WTC11 (cell line): ENCODE measurements at regions not wholly inside any gene's neighbourhood (a gene's known extent, or its start where the extent isn't known, plus 50 kb on each side); places are given as distances from the start of the nearest gene placed in this dataset.
"Not testable (repeated sequence)": the region's sequence is repeated elsewhere in the genome, so short reads cannot be mapped to it uniquely, and the experiment has no call there.

Experiments used
- ATAC-seq: fragments of 200-7000 bp; cut with Tn5 transposase; 2 replicates; pipeline ENCODE4 v1.10.0; 2021; ENCODE audit warnings: mild to moderate bottlenecking, moderate library complexity
- CTCF ChIA-PET: fragments of 300-600 bp; sonication (Branson Sonifier 250); formaldehyde crosslinking; loops from one replicate; lab custom pipeline; 2021; ENCODE audit warnings: antibody characterized with exemption; lab: Charles Lee
- POLR2A ChIA-PET: fragments of 350-600 bp; sonication (Branson Sonifier 250); formaldehyde crosslinking; loops from one replicate; lab custom pipeline; 2021; ENCODE audit warnings: antibody characterized with exemption; lab: Charles Lee
- DNase-seq: peaks from one replicate; pipeline ENCODE4 v3.0.0; 2021; ENCODE audit warnings: low spot score
- H3K27ac Mint-ChIP-seq: 2 replicates; pipeline ENCODE4 v1.8.0; 2021; ENCODE audit warnings: mixed read lengths
- H3K27me3 Mint-ChIP-seq: 2 replicates; pipeline ENCODE4 v1.8.0; 2021; ENCODE audit warnings: low read depth, mild to moderate bottlenecking, moderate library complexity, mixed read lengths
- H3K36me3 Mint-ChIP-seq: 2 replicates; pipeline ENCODE4 v1.8.0; 2021; ENCODE audit warnings: mixed read lengths
- H3K4me1 Mint-ChIP-seq: 2 replicates; pipeline ENCODE4 v1.8.0; 2022; ENCODE audit warnings: mixed read lengths
- H3K4me3 Mint-ChIP-seq: 2 replicates; pipeline ENCODE4 v1.8.0; 2021; ENCODE audit warnings: mild to moderate bottlenecking, moderate library complexity, mixed read lengths
- H3K9me3 Mint-ChIP-seq: 2 replicates; pipeline ENCODE4 v1.8.0; 2021; ENCODE audit warnings: mixed read lengths
- CDX4 ChIP-seq: fragments of 250-450 bp; sonication (Bioruptor Pico); IDR thresholded peaks from 2 replicates; pipeline ENCODE4 v1.9.0; 2021; ENCODE audit warnings: moderate library complexity, mild to moderate bottlenecking, inconsistent platforms, borderline replicate concordance
- E2F4 ChIP-seq: sonication (generic); formaldehyde crosslinking; IDR thresholded peaks from 2 replicates; pipeline ENCODE4 v1.8.1; 2022; ENCODE audit warnings: low read depth, mild to moderate bottlenecking, moderate library complexity, missing genetic modification reagents, borderline replicate concordance
- FOXP1 ChIP-seq: sonication (generic); formaldehyde crosslinking; IDR thresholded peaks from 2 replicates; pipeline ENCODE4 v1.8.0; 2022; ENCODE audit warnings: missing genetic modification reagents, mild to moderate bottlenecking, moderate library complexity, borderline replicate concordance
- GTF2I ChIP-seq: fragments of 250-450 bp; sonication (Bioruptor Pico); conservative IDR thresholded peaks from 2 replicates; pipeline ENCODE4 v1.4.0; 2021; ENCODE audit warnings: mild to moderate bottlenecking
- HMGXB4 ChIP-seq: sonication (generic); formaldehyde crosslinking; IDR thresholded peaks from 2 replicates; pipeline ENCODE4 v1.8.1; 2023; ENCODE audit warnings: mild to moderate bottlenecking, moderate library complexity, missing genetic modification reagents
- IRF2 ChIP-seq: sonication (generic); formaldehyde crosslinking; IDR thresholded peaks from 2 replicates; pipeline ENCODE4 v1.8.0; 2022; ENCODE audit warnings: low read depth, missing genetic modification reagents, borderline replicate concordance
- JAZF1 ChIP-seq: fragments of 250-450 bp; sonication (Bioruptor Pico); IDR thresholded peaks from 2 replicates; pipeline ENCODE4 v1.9.0; 2021; ENCODE audit warnings: moderate library complexity, mild to moderate bottlenecking, inconsistent platforms
- MLX ChIP-seq: sonication (generic); formaldehyde crosslinking; IDR thresholded peaks from 2 replicates; pipeline ENCODE4 v1.8.1; 2023; ENCODE audit warnings: mild to moderate bottlenecking, missing genetic modification reagents, moderate library complexity
- MXD4 ChIP-seq: fragments of 250-450 bp; sonication (Bioruptor Pico); IDR thresholded peaks from 2 replicates; pipeline ENCODE4 v1.8.0; 2021; ENCODE audit warnings: mild to moderate bottlenecking, moderate library complexity, borderline replicate concordance
- NR1H2 ChIP-seq: sonication (generic); formaldehyde crosslinking; IDR thresholded peaks from 2 replicates; pipeline ENCODE4 v1.9.0; 2021; ENCODE audit warnings: mild to moderate bottlenecking, moderate library complexity, missing genetic modification reagents
- SMAD3 ChIP-seq: sonication (generic); formaldehyde crosslinking; IDR thresholded peaks from 2 replicates; pipeline ENCODE4 v1.8.0; 2022; ENCODE audit warnings: missing genetic modification reagents, mild to moderate bottlenecking, borderline replicate concordance
- TCF7 ChIP-seq: sonication (generic); formaldehyde crosslinking; IDR thresholded peaks from 2 replicates; pipeline ENCODE4 v1.8.0; 2022; ENCODE audit warnings: mild to moderate bottlenecking, low read depth, missing genetic modification reagents, moderate library complexity
- TEAD1 ChIP-seq: sonication (generic); formaldehyde crosslinking; IDR thresholded peaks from 2 replicates; pipeline ENCODE4 v1.8.0; 2022; ENCODE audit warnings: mild to moderate bottlenecking, missing genetic modification reagents
- TEAD4 ChIP-seq: sonication (generic); formaldehyde crosslinking; IDR thresholded peaks from 2 replicates; pipeline ENCODE4 v1.8.0; 2022; ENCODE audit warnings: mild to moderate bottlenecking, missing genetic modification reagents
- USF1 ChIP-seq: sonication (generic); formaldehyde crosslinking; IDR thresholded peaks from 2 replicates; pipeline ENCODE4 v1.8.0; 2022; ENCODE audit warnings: mild to moderate bottlenecking, missing genetic modification reagents
- ZNF138 ChIP-seq: sonication (generic); formaldehyde crosslinking; conservative IDR thresholded peaks from 2 replicates; pipeline ENCODE4 v1.8.1; 2022; ENCODE audit warnings: mild to moderate bottlenecking, moderate library complexity, missing genetic modification reagents
- ZNF232 ChIP-seq: sonication (generic); formaldehyde crosslinking; IDR thresholded peaks from 2 replicates; pipeline ENCODE4 v1.8.0; 2022; ENCODE audit warnings: mild to moderate bottlenecking, missing genetic modification reagents
- ZNF263 ChIP-seq: sonication (generic); formaldehyde crosslinking; IDR thresholded peaks from 2 replicates; pipeline ENCODE4 v1.8.1; 2022; ENCODE audit warnings: low read depth, mild to moderate bottlenecking, moderate library complexity, missing genetic modification reagents
- ZNF416 ChIP-seq: fragments of 250-450 bp; sonication (Bioruptor Pico); IDR thresholded peaks from 2 replicates; pipeline ENCODE4 v1.9.0; 2021; ENCODE audit warnings: mild to moderate bottlenecking, inconsistent platforms
- ZNF512 ChIP-seq: sonication (generic); formaldehyde crosslinking; IDR thresholded peaks from 2 replicates; pipeline ENCODE4 v1.8.1; 2022; ENCODE audit warnings: missing genetic modification reagents, borderline replicate concordance
- ZNF671 ChIP-seq: fragments of 250-450 bp; sonication (Bioruptor Pico); IDR thresholded peaks from 2 replicates; pipeline ENCODE4 v1.8.0; 2021; ENCODE audit warnings: mild to moderate bottlenecking

GRCh38 chr11:45739866-45740265, 65.1 kb upstream of the SLC35C1 start (continued):
- TF ChIP-seq ZNF263 (CRISPR knock-in tag) = no peak

- ATAC-seq, CTCF ChIA-PET, H3K27ac Mint-ChIP-seq, POLR2A ChIA-PET, DNase-seq, H3K4me3 Mint-ChIP-seq, H3K4me1 Mint-ChIP-seq: not testable (repeated sequence)
- H3K9me3 Mint-ChIP-seq = peaks cover 25% of the 10 kb centered on the region
- H3K36me3 Mint-ChIP-seq = peaks cover 15% of the 10 kb centered on the region
- H3K27me3 Mint-ChIP-seq = peaks cover 14% of the 10 kb centered on the region
These were observed 65.9 kb upstream of the SLC35C1 start for GRCh38 chr11:45739071-45739470.

- peaks cover 15% of the 10 kb centered on the region for H3K36me3 Mint-ChIP-seq
- POLR2A ChIA-PET, H3K27ac Mint-ChIP-seq: not testable (repeated sequence)
These were observed 66.8 kb upstream of the SLC35C1 start for GRCh38 chr11:45738194-45738593.

GRCh38 chr11:45737056-45737455, 67.9 kb upstream of the SLC35C1 start:
- Mint-ChIP-seq H3K27me3 (peaks cover 14% of the 10 kb centered on the region), H3K36me3 (peaks cover 15% of the 10 kb centered on the region), H3K4me1 (no peaks in the 10 kb centered on the region), H3K9me3 (peaks cover 25% of the 10 kb centered on the region), H3K27ac (no peak overlapping the region), H3K4me3 (no peak overlapping the region)
- POLR2A ChIA-PET = no interaction called here
- no peak for TF ChIP-seq HMGXB4 (CRISPR knock-in tag)
- no peak for TF ChIP-seq SMAD3 (CRISPR knock-in tag)
- no peak for TF ChIP-seq ZNF416 (CRISPR knock-in tag)
- TF ChIP-seq E2F4 (CRISPR knock-in tag) = no peak
- no peak for TF ChIP-seq TEAD4 (CRISPR knock-in tag)
- no peak for TF ChIP-seq NR1H2
- no peak for TF ChIP-seq IRF2
- no peak for TF ChIP-seq CDX4 (CRISPR knock-in tag)
- no peak for TF ChIP-seq MXD4 (CRISPR knock-in tag)
- TF ChIP-seq TEAD1 (CRISPR knock-in tag) = no peak
- no peak for TF ChIP-seq FOXP1 (CRISPR knock-in tag)
- no peak for TF ChIP-seq USF1 (CRISPR knock-in tag)
- TF ChIP-seq TCF7 (CRISPR knock-in tag) = no peak
- TF ChIP-seq ZNF671 (CRISPR knock-in tag) = no peak
- TF ChIP-seq GTF2I (CRISPR knock-in tag) = no peak
- no peak for TF ChIP-seq ZNF232
- TF ChIP-seq JAZF1 (CRISPR knock-in tag) = no peak
- no peak for TF ChIP-seq ZNF512 (CRISPR knock-in tag)
- TF ChIP-seq MLX (CRISPR knock-in tag) = no peak
- TF ChIP-seq ZNF138 = no peak
- CTCF ChIA-PET = no interaction called here
- DNase-seq (no peak), ATAC-seq (no peak)

More at GRCh38 chr11:45738194-45738593, 66.8 kb upstream of the SLC35C1 start:
- H3K4me1 Mint-ChIP-seq, CTCF ChIA-PET, DNase-seq, ATAC-seq, H3K4me3 Mint-ChIP-seq: not testable (repeated sequence)
- Mint-ChIP-seq H3K27me3 (peaks cover 14% of the 10 kb centered on the region), H3K9me3 (peaks cover 25% of the 10 kb centered on the region)
